Bronchial epithelial cell (primary cell): ENCODE measurements at regions not wholly inside any gene's neighbourhood (a gene's known extent, or its start where the extent isn't known, plus 50 kb on each side); places are given as distances from the start of the nearest gene placed in this dataset.

Experiments
- DNase-seq: peaks from one replicate; pipeline ENCODE4 v3.0.0-alpha.2; 2010; ENCODE audit warnings: low read depth
- FAIRE-seq: peaks from 2 replicates; lab custom pipeline; 2011; peaks lifted over from hg19 to GRCh38; lab: Jason Lieb, UNC
- H3K27me3 ChIP-seq: 2 replicates; pipeline ENCODE4 v1.5.1; 2011; ENCODE audit warnings: low read length; ENCODE audit not compliant: control insufficient read depth, insufficient read depth
- H3K36me3 ChIP-seq: 2 replicates; pipeline ENCODE4 v1.5.1; 2011; ENCODE audit warnings: low read length; ENCODE audit not compliant: control insufficient read depth, insufficient read depth
- H3K4me3 ChIP-seq: 2 replicates; pipeline ENCODE4 v1.5.1; 2011; ENCODE audit warnings: mild to moderate bottlenecking, low read depth, low read length, control low read depth
- TF ChIP-seq, protein P1 (sequence below): IDR thresholded peaks from 2 replicates; pipeline ENCODE4 v1.5.1; 2011; ENCODE audit warnings: mild to moderate bottlenecking, moderate library complexity, low read length, control low read depth, inconsistent platforms; ENCODE audit not compliant: insufficient read depth, severe bottlenecking

GRCh38 chr13:38575427-38575826 lies 111.5 kb upstream of the FREM2 start:
- Histone ChIP-seq H3K4me3 (no peak overlapping the region), H3K36me3 (no peaks in the 10 kb centered on the region), H3K27me3 (no peaks in the 10 kb centered on the region)
- no peak for FAIRE-seq
- DNase-seq = no peak
- TF ChIP-seq, protein P1, sequence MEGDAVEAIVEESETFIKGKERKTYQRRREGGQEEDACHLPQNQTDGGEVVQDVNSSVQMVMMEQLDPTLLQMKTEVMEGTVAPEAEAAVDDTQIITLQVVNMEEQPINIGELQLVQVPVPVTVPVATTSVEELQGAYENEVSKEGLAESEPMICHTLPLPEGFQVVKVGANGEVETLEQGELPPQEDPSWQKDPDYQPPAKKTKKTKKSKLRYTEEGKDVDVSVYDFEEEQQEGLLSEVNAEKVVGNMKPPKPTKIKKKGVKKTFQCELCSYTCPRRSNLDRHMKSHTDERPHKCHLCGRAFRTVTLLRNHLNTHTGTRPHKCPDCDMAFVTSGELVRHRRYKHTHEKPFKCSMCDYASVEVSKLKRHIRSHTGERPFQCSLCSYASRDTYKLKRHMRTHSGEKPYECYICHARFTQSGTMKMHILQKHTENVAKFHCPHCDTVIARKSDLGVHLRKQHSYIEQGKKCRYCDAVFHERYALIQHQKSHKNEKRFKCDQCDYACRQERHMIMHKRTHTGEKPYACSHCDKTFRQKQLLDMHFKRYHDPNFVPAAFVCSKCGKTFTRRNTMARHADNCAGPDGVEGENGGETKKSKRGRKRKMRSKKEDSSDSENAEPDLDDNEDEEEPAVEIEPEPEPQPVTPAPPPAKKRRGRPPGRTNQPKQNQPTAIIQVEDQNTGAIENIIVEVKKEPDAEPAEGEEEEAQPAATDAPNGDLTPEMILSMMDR = no peak

DNA sequence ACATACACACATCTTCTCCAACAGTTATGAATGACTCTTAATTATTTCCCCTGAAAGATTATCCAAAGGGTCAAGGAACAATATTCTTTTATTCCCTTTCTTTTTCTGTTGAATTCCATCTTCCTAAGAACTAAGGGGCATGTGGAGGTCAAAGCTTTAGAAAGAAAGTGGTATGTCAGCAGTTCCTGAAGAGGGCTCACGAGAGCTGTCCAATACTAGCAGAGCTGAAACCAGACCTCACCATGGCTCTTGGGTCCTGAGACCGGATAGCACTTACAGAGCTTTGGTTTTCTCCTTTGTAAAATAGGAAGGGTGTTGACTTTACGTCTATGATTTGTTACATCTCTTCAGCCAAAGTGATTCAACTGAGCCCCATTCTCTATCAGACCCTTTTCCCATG lies 109.8 kb upstream of the FREM2 start:
- Histone ChIP-seq H3K4me3 (no peak overlapping the region), H3K36me3 (no peaks in the 10 kb centered on the region), H3K27me3 (no peaks in the 10 kb centered on the region)
- DNase-seq (no peak), FAIRE-seq (no peak)
- TF ChIP-seq, protein P1 = no peak

DNA sequence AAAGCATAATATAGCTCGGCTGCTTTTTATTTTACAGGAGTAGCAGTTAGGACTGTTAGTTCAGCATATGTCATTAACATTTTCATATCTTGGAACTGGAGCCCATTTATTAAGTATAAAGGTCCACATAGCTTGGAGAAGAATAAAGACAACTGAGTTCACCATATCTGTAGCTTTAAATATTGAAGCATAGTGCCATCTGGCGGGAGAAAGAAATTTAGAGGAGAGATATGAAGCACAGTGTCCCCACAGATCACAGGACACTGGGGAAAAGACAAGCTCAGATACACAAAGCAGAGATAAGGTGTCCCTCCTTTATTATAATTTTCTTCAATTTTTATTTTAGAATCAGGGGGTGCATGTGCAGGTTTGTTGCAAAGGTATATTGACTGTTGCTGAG lies 104.7 kb upstream of the FREM2 start:
- no peak for FAIRE-seq
- TF ChIP-seq, protein P1 = peak; percentile 36
- no peaks in the 10 kb centered on the region for H3K36me3 ChIP-seq
- H3K27me3 ChIP-seq = no peaks in the 10 kb centered on the region
- peak; percentile 41 for DNase-seq
- H3K4me3 ChIP-seq = no peak overlapping the region

- no peak for FAIRE-seq
- Histone ChIP-seq H3K27me3 (no peaks in the 10 kb centered on the region), H3K4me3 (no peak overlapping the region), H3K36me3 (no peaks in the 10 kb centered on the region)
- TF ChIP-seq, protein P1 = no peak
- DNase-seq = no peak
These were observed 96.6 kb upstream of the FREM2 start for GRCh38 chr13:38590230-38590629.

GRCh38 chr13:38590796-38591507 lies 95.9 kb upstream of the FREM2 start:
- TF ChIP-seq, protein P1 = no peak
- H3K27me3 ChIP-seq = no peaks in the 10 kb centered on the region
- FAIRE-seq (no peak), DNase-seq (peak; percentile 58)
- no peak overlapping the region for H3K4me3 ChIP-seq
- no peaks in the 10 kb centered on the region for H3K36me3 ChIP-seq

DNA sequence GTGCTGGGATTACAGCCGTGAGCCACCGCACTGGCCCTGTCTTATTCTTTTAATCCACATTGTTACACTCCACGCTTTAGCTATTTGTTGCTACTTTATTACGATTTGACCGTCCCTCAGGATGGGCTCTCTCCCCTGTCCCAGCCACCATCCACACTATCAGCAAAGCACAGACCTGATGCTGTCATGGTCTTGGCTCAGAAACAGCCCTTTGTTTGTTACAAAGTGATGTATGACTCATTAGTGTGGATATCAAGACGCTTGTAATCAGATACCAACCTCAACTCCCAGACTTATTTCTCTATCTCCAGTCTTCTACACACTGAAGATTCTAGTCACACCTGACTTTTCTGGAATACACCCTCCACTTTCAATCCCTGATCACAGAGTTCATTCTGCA lies 84.6 kb upstream of the FREM2 start:
- Histone ChIP-seq H3K4me3 (no peak overlapping the region), H3K36me3 (no peaks in the 10 kb centered on the region), H3K27me3 (no peaks in the 10 kb centered on the region)
- TF ChIP-seq, protein P1 = no peak
- no peak for FAIRE-seq
- DNase-seq = peak; percentile 74
